Neural progenitor cell (in vitro differentiated cells): ENCODE measurements at regions not wholly inside any gene's neighbourhood (a gene's known extent, or its start where the extent isn't known, plus 50 kb on each side); places are given as distances from the start of the nearest gene placed in this dataset.

Experiments
- CTCF ChIP-seq: fragments of 200-600 bp; sonication (generic); IDR thresholded peaks from 2 replicates; pipeline ENCODE4 v1.5.1; 2017; ENCODE audit warnings: antibody characterized with exemption, mild to moderate bottlenecking
- EZH2 ChIP-seq: fragments of 200-600 bp; sonication (generic); IDR thresholded peaks from 2 replicates; pipeline ENCODE4 v1.6.1; 2017; ENCODE audit warnings: antibody characterized with exemption, mild to moderate bottlenecking, moderate library complexity

GRCh38 chr7:131075406-131075805 lies 252.3 kb upstream of the MKLN1 start:
- TF ChIP-seq EZH2 (no peak), CTCF (no peak)
